ENCODE measurements at regions not wholly inside any gene's neighbourhood (a gene's known extent, or its start where the extent isn't known, plus 50 kb on each side); places are given as distances from the start of the nearest gene placed in this dataset.
"Not testable (repeated sequence)": the region's sequence is repeated elsewhere in the genome, so short reads cannot be mapped to it uniquely, and the experiment has no call there.

- no peak for DNase-seq (ENCODE audit: low read depth)
These were observed 427.3 kb downstream of the MFSD1 start for GRCh38 chr3:159229116-159229680.

- DNase-seq (ENCODE audit: low read depth) = no peak
These were observed 431.1 kb downstream of the MFSD1 start for GRCh38 chr3:159232966-159233365.

- no peak for DNase-seq (ENCODE audit: low read depth)
These were observed 431.9 kb downstream of the MFSD1 start for GRCh38 chr3:159233734-159234133.

- DNase-seq (ENCODE audit: low read depth) = no peak
These were observed 432.5 kb downstream of the MFSD1 start for GRCh38 chr3:159234306-159234705.

- DNase-seq (ENCODE audit: low read depth) = no peak
These were observed 434.5 kb downstream of the MFSD1 start for GRCh38 chr3:159236321-159236720.

- DNase-seq (ENCODE audit: low read depth) = no peak
These were observed 435.4 kb downstream of the MFSD1 start for GRCh38 chr3:159237226-159237625.

GRCh38 chr3:159238646-159239045 is 436.8 kb downstream of the MFSD1 start:
- DNase-seq (ENCODE audit: low read depth) = no peak

- no peak for DNase-seq (ENCODE audit: low read depth)
These were observed 437.2 kb downstream of the MFSD1 start for GRCh38 chr3:159239059-159239458.

GRCh38 chr3:159244933-159245332 is 443.1 kb downstream of the MFSD1 start:
- no peak for DNase-seq (ENCODE audit: low read depth)

GRCh38 chr3:159245871-159246270 is 444.0 kb downstream of the MFSD1 start:
- no peak for DNase-seq (ENCODE audit: low read depth)

GRCh38 chr3:159246385-159246784 is 444.5 kb downstream of the MFSD1 start:
- no peak for DNase-seq (ENCODE audit: low read depth)

GRCh38 chr3:159249472-159250174 is 447.8 kb downstream of the MFSD1 start:
- no peak for DNase-seq (ENCODE audit: low read depth)

GRCh38 chr3:159250961-159251360 is 449.1 kb downstream of the MFSD1 start:
- DNase-seq (ENCODE audit: low read depth) = no peak

- no peak for DNase-seq (ENCODE audit: low read depth)
These were observed 450.4 kb downstream of the MFSD1 start for GRCh38 chr3:159252274-159252673.

GRCh38 chr3:159252772-159253384 is 451.0 kb downstream of the MFSD1 start:
- DNase-seq (ENCODE audit: low read depth) = no peak

- DNase-seq (ENCODE audit: low read depth) = no peak
These were observed 452.0 kb downstream of the MFSD1 start for GRCh38 chr3:159253860-159254259.

GRCh38 chr3:159257954-159258353 is 456.1 kb downstream of the MFSD1 start:
- no peak for DNase-seq (ENCODE audit: low read depth)

GRCh38 chr3:159258934-159259333 is 457.1 kb downstream of the MFSD1 start:
- no peak for DNase-seq (ENCODE audit: low read depth)

GRCh38 chr3:159260049-159260662 is 458.3 kb downstream of the MFSD1 start:
- peak; percentile 14 for DNase-seq (ENCODE audit: low read depth)

- DNase-seq (ENCODE audit: low read depth) = not testable (repeated sequence)
These were observed 459.5 kb downstream of the MFSD1 start for GRCh38 chr3:159261333-159261732.

- no peak for DNase-seq (ENCODE audit: low read depth)
These were observed 462.1 kb downstream of the MFSD1 start for GRCh38 chr3:159263750-159264553.

GRCh38 chr3:159265705-159266104 is 463.9 kb downstream of the MFSD1 start:
- no peak for DNase-seq (ENCODE audit: low read depth)
